ENCODE measurements at regions not wholly inside any gene's neighbourhood (a gene's known extent, or its start where the extent isn't known, plus 50 kb on each side); places are given as distances from the start of the nearest gene placed in this dataset.
"Not testable (repeated sequence)": the region's sequence is repeated elsewhere in the genome, so short reads cannot be mapped to it uniquely, and the experiment has no call there.

DNA sequence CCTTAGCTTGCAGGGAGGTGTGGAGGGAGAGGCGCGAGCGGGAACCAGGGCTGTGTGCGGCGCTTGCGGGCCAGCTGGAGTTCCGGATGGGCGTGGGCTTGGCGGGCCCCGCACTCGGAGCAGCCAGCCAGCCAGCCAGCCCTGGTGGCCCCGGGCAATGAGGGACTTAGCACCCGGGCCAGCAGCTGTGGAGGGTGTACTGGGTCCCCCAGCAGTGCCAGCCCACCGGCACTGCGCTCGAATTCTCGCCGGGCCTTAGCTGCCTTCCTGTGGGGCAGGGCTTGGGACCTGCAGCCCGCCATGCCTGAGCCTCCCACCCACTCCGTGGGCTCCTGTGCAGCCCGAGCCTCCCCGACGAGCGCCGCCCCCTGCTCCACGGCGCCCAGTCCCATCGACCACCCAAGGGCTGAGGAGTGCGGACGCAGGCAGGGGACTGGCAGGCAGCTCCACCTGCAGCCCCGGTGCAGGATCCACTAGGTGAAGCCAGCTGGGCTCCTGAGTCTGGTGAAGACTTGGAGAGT is 462.2 kb downstream of the ACTL7B start:
- DNase-seq: not testable (repeated sequence)

DNA sequence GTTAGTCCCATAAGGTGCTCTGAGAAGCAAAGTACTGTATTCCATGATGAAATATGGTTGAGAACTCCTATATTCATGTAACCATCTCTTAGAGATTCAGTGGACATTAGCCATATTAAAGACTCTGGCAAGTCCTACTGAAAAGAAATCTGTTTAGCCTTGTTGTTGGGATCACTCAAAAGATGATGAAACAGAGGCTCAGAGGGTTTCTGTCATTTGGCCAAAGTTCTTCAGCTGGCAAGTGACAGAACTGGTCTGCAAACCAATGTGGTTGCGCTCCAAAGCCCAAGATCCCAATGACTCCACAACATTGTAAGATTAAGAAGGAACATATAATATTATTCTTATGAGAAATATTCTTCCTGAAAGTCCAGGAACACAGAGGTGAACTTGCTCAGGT is 462.9 kb downstream of the ACTL7B start:
- DNase-seq: no peak

DNA sequence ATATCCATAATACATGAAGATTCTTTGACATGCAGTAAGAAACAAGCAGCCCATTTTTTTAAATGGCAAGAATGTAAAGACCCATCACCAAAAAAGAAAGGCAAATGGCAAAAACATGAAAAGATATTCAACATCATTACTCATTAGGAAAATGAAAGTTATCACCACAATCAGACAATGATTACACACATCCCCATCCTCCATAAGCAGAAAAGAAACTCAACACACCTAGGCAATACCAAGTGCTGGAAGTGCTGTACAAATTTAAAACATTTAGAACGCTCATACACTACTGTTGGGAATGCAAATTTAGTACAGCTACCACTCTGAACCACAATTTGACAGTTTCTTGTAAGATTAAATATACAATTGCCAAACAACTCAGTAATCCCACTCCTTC is 466.7 kb downstream of the ACTL7B start:
- no peak for DNase-seq

DNA sequence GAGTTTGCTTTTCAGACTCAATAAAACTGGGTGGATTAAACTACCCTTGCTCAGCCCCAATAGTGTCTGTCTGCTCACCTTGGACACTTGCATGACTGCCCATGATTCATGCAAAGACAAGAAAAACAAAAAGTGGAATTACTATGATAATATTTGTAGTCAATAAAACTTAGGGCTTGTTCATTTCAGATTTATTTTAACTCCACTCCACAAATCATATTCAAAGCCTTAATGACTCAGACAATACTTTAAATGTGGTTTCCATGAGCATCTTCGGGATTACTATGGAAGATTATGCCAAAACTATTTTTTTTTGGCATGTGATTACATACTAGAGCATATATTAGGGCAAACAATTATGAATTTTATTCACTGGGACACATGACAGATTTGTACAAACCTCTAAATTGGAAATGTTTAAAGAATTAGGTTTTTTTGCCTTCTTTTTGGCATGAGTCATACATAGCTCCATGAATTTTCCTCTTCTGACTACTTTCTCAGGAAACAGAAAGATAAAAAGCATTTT is 468.9 kb downstream of the ACTL7B start:
- no peak for DNase-seq

DNA sequence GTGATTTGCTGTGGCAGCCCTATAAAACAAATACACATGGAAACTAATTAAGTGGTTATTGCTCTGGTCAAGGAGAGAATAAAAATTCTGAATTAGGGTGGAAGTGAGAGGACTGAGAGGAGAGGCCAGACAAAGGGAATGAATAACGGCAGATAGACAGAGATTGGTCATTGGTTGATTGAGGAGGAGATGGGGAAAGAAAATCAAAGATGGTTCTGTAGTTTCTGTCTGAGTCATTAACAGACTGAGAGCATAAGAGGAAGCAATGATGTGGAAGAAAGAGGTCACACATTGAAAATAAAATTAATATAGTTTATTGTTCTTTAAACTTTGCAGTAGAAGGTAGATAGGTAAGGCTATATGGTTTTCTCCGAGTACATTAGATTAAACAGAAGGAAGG is 469.8 kb downstream of the ACTL7B start:
- DNase-seq: no peak

DNA sequence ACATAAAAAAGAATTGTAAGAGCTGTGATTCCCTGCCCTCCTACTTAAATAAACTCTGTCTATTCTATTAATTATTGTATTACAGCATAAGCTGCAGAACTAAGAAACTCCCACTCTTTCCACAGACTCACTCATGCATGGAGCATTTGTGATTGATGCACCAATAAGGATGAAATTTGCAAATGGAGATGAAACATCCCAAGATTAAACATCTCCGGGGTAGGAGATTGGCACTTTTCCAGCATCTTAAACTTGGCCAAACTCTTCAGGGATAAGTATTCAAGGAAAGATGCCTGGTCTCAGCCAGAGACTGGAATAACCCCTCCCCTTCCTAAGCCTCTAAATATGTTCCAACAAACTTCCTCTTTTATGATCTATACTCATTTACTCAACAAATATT is 472.0 kb downstream of the ACTL7B start:
- DNase-seq: no peak

DNA sequence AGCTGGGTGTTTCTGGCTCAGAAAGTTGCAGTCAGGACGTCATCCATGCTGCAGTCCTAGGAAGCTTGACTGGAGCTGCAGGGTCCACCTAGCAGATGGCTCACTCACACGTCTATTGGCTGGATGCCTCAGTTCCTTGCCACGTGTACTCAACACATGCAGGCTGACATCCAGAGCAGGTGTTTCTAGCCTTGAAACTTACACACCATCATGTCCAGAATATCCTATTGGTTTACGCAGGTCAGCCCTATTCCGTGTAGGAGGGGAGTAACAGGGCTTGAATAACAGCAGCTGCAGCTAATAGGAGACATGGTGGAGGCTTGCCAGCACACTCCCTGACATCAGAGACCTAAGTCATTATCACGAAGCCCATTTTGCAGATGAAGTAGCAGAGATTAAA is 473.5 kb downstream of the ACTL7B start:
- DNase-seq: no peak

DNA sequence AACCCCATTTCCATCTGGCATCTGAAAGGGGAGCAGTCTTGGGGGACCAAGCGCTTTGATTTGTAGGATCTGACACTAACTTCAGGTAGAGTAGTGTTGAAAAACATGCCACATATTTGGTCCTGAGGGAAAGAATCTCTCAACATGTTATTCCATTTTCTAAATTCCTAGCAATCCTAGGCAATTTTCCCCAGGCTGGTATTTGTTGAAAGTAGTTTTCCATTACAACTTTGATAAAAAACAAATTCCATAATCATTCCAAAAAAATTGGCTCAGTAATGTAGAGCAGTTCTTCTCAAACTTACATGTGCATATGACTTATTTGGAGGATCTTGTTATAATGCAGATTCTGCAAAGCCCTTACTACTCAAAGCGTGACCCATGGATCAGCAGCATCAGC is 477.9 kb downstream of the ACTL7B start:
- no peak for DNase-seq

DNA sequence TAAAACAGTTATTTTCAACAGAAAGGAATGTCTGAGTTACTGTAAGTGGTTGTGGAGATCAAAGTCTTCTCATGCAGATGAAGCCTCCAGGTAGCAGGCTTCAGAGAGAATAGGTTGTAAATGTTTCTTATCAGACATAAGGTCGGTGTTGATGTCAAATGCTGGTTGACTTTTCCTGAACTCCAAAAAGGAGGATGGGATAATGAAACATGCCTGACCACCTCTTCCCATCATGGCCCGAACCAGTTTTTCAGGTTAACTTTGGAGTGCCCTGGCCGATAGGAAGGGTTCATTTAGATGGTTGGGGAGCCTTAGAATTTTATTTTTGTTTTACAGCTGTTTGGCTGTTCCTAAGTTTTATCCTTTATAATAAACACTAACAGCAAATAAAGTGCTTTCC is 478.4 kb downstream of the ACTL7B start:
- DNase-seq: no peak

DNA sequence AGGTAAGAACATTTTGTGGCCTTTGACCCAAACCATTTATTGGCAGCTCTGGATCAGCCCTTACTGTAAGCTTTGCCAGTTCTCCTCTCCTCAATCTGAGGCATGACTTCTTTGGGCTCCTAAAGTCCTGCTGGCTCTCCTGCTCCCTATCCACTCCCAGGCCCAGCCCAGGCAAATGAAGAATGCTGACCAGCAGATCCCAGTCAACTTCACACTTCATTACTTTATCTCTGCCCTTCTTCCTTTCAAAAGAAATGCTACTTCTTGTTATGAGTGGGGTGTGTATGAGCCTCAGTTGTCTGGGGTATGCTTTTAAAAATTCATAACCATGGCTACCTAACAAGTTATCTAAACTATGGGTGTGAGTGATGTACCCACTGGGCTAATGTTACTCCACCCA is 479.6 kb downstream of the ACTL7B start:
- DNase-seq: no peak

DNA sequence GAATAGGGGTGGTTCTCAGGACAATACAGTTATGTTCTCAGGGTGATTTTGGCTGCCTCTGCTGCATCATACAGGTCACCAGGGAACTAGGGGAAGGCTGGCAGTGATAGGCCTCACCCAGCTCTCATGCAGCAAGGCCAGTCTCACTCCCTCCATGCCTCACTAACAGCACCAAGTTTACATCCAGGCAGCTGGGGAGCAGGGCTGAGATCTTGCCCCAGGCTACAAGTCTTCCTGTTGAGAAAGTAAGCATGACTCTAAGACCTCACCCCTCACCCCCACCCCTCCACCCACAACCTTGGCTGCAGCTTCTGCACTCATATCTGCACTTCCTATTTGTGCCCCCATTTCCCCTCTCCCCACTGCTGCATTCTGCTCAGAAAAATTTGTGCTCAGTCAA is 481.2 kb downstream of the ACTL7B start:
- no peak for DNase-seq

DNA sequence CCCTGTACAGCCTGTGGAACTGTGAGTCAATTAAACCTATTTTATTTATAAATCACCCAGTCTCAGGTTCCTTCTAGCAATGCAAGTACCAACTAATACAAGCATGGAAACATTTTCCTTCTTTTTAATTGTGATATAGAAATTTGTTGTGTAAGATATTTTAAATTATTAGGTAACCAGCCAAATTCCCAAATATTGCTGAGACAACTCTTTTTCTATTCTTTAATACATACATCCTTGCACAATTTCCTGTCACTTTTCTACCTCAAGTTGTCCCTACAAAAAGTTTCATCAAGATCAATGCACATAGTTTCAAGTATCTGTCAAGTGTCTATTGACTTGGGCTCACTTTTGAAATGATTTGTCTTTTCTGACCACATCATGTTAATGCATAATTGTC is 488.6 kb downstream of the ACTL7B start:
- DNase-seq: no peak

DNA sequence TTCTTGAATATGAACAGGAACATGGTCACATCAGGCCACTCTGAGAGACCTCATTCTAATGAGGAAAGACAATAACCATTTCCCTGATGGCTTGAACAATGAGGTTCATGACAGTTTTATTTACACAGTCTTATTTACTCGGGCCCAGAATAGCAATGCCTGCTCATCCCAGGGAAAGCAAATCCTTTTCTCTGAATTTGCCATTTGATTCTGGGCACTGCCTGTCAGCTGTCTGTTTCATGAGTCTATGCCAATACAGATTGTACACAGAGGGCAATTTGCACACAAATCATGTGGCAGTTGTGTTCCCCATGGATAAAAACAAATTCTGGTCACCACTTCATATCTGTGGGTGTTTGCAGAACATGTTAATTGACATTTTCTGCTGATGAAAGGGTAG is 492.5 kb downstream of the ACTL7B start:
- no peak for DNase-seq

DNA sequence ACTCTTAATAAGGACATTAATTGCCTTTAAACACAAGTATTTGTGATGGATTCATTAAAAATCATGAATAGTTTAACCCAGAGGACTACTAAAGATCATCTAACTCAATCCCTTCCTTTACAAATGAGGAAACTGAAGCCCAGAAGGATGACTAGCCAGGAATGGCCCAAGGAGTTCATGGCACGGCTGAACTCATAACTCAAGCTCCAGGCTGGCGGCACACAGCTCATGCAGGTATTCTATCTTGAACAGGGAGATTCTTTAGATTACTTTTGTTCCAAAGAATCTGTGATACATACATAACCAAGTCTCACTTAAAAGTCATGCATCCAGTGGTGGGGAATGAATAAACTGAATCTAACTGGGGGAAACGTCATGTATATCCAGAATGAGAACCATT is 495.5 kb downstream of the ACTL7B start:
- no peak for DNase-seq

DNA sequence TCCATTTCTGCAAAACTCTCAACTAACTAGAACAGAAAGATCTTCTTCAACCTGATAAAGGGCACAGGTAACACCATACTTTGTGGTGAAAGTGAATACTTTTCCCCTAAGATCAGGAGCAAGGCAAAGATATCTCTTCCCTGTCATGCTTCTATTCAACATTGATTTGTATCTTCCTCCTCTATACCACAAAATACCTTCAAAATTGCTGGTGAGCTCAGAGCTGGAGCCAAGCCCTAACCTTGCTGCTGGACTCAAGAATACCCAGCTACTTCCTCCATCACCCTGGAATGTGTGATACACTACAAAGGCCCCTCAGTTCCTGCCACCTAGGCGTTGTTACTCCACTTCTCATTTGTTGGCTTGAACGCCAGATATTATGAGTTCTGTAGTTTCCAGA is 499.0 kb downstream of the ACTL7B start:
- no peak for DNase-seq

DNA sequence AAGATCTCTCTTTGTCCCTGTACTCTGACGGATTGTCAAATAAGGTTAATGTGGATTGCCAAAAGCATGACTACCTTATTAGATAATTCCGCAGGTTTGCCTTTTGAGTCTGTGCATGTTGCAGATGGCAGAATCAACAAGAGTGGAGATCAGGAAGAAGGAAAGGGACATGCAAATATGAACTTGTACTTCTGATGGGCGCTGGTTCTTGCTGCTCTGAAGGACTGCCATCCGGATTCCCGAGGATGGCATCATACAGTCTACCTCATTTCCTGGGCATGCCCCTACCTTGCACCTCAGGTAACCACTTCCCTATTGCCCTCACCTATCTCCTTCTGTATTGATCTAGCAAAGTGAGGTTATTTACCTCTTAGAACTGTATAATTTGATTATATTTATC is 504.2 kb downstream of the ACTL7B start:
- no peak for DNase-seq

DNA sequence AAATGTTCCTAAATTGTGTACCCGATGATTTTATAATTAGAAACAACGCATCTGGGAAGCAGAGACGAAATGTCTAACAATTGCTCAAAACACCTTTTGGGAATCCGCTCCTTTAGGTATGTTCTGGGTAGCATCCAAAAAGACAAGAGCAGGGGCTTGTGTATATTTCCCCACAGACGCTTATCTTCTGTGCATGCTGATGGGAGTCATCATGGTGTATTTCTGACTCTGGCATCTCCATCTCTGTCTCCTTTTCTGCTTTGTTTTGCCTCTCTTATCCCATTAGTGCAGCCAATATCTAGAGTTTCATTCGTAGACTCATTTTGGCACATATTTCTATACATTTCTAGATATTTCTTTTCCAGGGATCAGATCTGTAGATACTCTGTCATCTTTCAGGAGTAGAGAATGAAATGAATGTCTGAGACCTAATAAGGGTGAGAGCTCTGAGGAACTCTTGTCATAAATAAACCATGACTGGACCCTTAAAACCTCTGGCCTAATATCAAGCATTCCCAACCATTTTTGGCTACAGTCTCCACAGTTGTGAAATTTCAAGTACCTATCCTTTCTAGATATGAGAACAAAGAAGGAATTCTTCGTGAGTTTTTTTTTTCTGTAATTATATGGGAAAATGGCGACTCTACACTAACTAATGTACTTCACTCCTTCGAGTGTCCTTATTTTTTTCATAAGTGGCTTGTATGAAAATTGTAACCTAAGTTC is 508.2 kb downstream of the ACTL7B start:
- DNase-seq: no peak

DNA sequence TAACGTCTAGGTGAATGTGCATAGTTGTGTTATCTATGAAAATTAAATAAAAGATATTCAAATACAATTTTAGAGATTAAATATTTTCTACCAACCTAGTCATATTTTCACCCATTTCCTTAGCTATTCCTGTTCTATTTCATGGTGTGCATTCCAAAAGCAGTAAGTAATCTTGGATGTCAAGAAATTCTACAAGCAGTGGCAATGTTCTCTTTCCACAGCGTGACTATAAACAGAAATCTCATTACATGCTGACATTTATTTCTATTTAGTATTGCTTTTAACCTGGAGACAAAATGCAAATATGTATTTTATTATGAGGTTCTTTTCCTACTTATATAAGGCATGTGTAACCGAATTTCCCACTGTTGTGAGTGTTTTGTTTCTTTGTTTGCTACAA is 510.0 kb downstream of the ACTL7B start:
- DNase-seq: no peak

DNA sequence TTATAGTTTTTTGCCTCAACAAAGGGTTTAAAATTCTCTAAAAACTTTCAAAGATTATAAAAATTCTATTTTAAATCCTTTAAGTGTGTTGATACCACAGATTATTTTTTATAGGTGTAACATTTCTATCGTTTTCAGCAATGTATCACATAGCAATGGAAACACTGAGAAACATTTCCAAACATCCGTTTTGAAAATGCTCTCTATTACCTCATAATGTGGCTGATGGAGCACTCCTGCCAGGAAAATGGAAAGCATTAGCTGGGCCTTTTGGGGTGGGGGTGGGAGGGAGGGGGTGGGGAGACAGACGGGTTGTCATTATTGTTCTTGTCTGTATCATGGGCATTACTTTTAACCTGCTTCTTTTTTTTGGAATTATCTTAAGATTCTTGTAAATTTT is 516.5 kb downstream of the ACTL7B start:
- DNase-seq: no peak

DNA sequence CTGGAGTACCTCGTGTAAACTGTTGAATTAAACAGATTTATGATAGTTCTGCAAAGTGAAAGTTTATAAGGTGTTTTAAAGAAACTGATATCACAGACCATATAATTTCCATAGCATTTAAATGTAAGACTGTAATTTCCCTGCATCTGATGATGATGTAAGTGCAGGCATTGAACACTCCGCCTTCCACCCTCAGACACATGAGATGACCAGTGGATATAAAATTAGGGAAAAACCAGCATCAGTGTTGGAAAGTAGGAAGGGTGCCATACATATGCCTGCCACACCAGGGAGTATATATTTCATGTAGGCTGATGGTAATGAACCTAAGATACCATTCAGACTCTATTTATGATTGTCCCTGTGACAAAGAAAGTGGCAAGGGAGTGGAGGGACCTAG is 519.2 kb downstream of the ACTL7B start:
- no peak for DNase-seq

DNA sequence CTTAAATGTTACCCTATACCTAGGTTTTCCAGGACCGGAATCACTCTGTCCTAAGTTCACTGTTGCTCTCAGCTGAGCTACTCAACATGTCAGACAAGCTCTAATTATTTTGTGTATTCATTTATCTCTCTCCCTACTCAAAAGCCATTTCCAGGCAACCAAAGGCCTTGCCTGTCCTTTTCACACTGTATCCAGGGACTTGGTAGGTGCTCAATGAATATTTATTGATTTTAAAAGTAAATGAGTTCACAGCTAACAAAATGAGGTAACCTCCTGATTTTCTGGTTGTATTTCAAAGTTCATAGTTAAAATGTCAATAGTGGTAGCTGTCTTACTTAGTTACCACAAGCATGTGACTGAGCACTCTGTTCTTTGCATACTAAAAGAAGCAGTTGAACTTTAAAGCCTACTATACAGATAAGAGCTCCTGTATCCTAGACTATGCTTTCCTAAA is 522.2 kb downstream of the ACTL7B start:
- no peak for DNase-seq

DNA sequence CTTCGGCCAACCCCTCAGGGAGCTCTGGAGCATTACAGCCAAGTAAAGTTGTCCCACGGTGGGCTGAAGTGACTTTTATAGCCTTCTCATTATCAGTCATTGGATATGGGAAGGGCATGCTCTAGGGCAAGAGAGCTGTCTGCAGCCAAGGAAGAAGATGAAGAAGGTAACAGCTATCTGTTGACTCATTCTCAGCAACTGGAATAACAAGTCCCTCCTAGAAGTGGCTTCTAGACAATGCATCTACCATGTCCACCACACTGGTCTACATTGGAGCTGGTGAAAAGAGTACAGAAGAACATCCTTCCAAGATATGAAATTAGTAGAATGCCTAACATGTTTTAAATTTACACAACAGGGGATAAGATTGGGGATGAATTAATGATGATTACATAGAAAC is 524.2 kb downstream of the ACTL7B start:
- DNase-seq: no peak

DNA sequence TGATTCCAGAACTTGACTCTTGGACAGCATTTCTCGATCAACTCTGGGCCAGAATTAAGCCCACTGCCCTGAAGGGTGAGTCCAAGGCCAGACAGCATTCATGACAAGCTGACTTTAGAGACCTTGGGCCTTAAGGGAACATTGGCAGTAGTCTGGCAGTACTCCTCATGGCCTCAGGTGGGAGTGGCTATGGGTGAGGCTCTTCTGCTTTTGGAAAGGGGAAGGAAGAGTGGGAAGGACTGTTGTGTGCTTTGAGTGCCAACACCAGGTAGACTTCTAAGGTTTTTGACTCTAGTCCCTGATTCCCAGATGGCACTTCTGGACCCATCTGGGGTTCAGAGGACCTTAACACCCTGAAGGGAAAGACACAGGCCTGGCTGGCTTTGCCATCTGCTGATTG is 530.4 kb downstream of the ACTL7B start:
- DNase-seq: no peak

DNA sequence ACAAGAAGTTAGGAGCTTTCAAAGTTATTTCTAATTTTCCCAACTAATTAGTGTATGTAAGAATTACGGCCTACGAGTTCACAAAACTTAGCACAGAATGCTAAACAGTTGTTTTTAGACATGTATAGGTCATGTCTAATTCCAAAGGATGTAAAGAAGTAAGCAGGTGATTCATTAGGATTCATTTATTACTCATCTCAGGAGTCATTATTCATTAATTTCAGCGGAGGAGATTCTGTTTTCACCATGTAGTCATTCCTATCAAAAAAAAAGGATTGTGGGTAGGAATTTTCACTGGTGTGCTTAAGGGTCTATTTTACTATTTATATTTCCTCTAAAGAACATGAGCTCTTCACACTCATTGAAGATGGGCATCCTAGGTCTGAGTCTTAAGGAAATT is 532.2 kb downstream of the ACTL7B start:
- no peak for DNase-seq

Data from stimulated activated CD4-positive, alpha-beta T cell treated with anti-CD3 and anti-CD28 coated beads, Interleukin-2, amount 100 ng/mL, for 24 hours (primary cell).